H1 (cell line): ENCODE measurements at regions not wholly inside any gene's neighbourhood (a gene's known extent, or its start where the extent isn't known, plus 50 kb on each side); places are given as distances from the start of the nearest gene placed in this dataset.
A peak's percentile ranks its signal among the peaks of the same experiment; 100 is the strongest.

Experiments
- CTCF ChIA-PET: fragments of 300-600 bp; sonication (Branson Sonifier 250); formaldehyde crosslinking; loops from one replicate; lab custom pipeline; 2021; ENCODE audit not compliant: partially characterized antibody; lab: Charles Lee
- POLR2A ChIA-PET: fragments of 300-600 bp; sonication (Branson Sonifier 250); formaldehyde crosslinking; loops from one replicate; lab custom pipeline; 2021; ENCODE audit warnings: inconsistent platforms; ENCODE audit not compliant: partially characterized antibody; lab: Charles Lee
- DNase-seq, 2 experiments: peaks; one replicate each; pipeline versions ENCODE4 v3.0.0 to v3.0.0-alpha.2; 2010 to 2022; ENCODE audit warnings: low spot score in 2 of 2, low read depth in 1 of 2, mixed read lengths in 1 of 2
- FAIRE-seq: peaks from 2 replicates; lab custom pipeline; 2011; peaks lifted over from hg19 to GRCh38; lab: Jason Lieb, UNC
- H2AFZ ChIP-seq: 2 replicates; pipeline ENCODE4 v1.8.1; 2012; ENCODE audit warnings: low read length, inconsistent platforms
- H2AK5ac ChIP-seq: 2 replicates; pipeline ENCODE4 v1.6.1; 2013; ENCODE audit warnings: low read depth, low read length
- H2BK120ac ChIP-seq: replicated peaks from 2 replicates; pipeline ENCODE3; 2013; ENCODE audit warnings: low read depth, low read length, inconsistent platforms
- H2BK12ac ChIP-seq: 2 replicates; pipeline ENCODE4 v1.6.1; 2013; ENCODE audit warnings: low read depth, low read length
- H2BK15ac ChIP-seq: 2 replicates; pipeline ENCODE4 v1.6.1; 2013; ENCODE audit warnings: low read length
- H2BK20ac ChIP-seq: 2 replicates; pipeline ENCODE4 v1.6.1; 2013; ENCODE audit warnings: low read length
- H2BK5ac ChIP-seq: 2 replicates; pipeline ENCODE4 v1.6.1; 2013; ENCODE audit warnings: low read depth, low read length
- H3K14ac ChIP-seq: 2 replicates; pipeline ENCODE4 v1.6.1; 2013; ENCODE audit warnings: inconsistent platforms; ENCODE audit not compliant: insufficient read length
- H3K18ac ChIP-seq: 2 replicates; pipeline ENCODE4 v1.6.1; 2013; ENCODE audit warnings: low read length; ENCODE audit errors: extremely low read depth
- H3K23ac ChIP-seq: 2 replicates; pipeline ENCODE4 v1.6.1; 2013; ENCODE audit warnings: inconsistent platforms; ENCODE audit not compliant: insufficient read length
- H3K23me2 ChIP-seq: 2 replicates; pipeline ENCODE4 v1.6.1; 2013; ENCODE audit warnings: low read depth, low read length
- H3K27ac ChIP-seq: 2 replicates; pipeline ENCODE4 v1.6.1; 2011; ENCODE audit warnings: low read depth, low read length, inconsistent platforms
- H3K27me3 ChIP-seq, 4 experiments: replicated peaks in 1 of 4; 1 replicate in 1 of 4; 2 replicates in 3 of 4; pipeline versions ENCODE4 v1.6.1 to v1.8.1; 2011 to 2013; ENCODE audit warnings: low read length in 3 of 4, mild to moderate bottlenecking in 3 of 4, inconsistent platforms in 2 of 4, mixed read lengths in 2 of 4, moderate library complexity in 1 of 4; ENCODE audit not compliant: control insufficient read depth in 3 of 4, insufficient read depth in 3 of 4; ENCODE audit errors: extremely low read depth in 1 of 4
- H3K36me3 ChIP-seq, 4 experiments: 2 replicates each; pipeline versions ENCODE4 v1.6.1 to v1.8.1; 2011 to 2013; ENCODE audit warnings: mild to moderate bottlenecking in 4 of 4, low read length in 3 of 4, moderate library complexity in 2 of 4, control low read depth in 1 of 4, inconsistent platforms in 1 of 4; ENCODE audit not compliant: insufficient read depth in 4 of 4, control insufficient read depth in 2 of 4
- H3K4ac ChIP-seq: replicated peaks from 2 replicates; pipeline ENCODE3; 2013; ENCODE audit warnings: low read length, low read depth, mixed read lengths, inconsistent platforms; ENCODE audit not compliant: insufficient read length
- H3K4me1 ChIP-seq, 4 experiments: replicated peaks in 1 of 4; 1 replicate in 1 of 4; 2 replicates in 3 of 4; pipeline versions ENCODE4 v1.6.1 to v1.8.1; 2011 to 2013; ENCODE audit warnings: low read length in 3 of 4, inconsistent platforms in 2 of 4, mixed read lengths in 1 of 4; ENCODE audit not compliant: insufficient read depth in 4 of 4, control insufficient read depth in 3 of 4
- H3K4me2 ChIP-seq, 2 experiments: 2 replicates each; pipeline versions ENCODE4 v1.6.1 to v1.8.1; 2011 to 2013; ENCODE audit warnings: low read depth in 2 of 2, low read length in 2 of 2, control low read depth in 1 of 2, inconsistent platforms in 1 of 2, mild to moderate bottlenecking in 1 of 2; ENCODE audit not compliant: insufficient read depth in 1 of 2
- H3K4me3 ChIP-seq, 4 experiments: fragments of 200-600, 300-600 bp in 1 of 4; sonication (generic), shearing (Covaris generic), sonication (Bioruptor Twin) in 1 of 4; 2 replicates each; pipeline versions ENCODE4 v1.5.1 to v1.8.1; 2011 to 2016; ENCODE audit warnings: low read length in 4 of 4, low read depth in 3 of 4, control low read depth in 2 of 4, inconsistent platforms in 2 of 4, mild to moderate bottlenecking in 2 of 4, mixed read lengths in 1 of 4, moderate library complexity in 1 of 4; ENCODE audit not compliant: insufficient read depth in 2 of 4; ENCODE audit errors: extremely low read depth in 1 of 4
- H3K56ac ChIP-seq: replicated peaks from 2 replicates; pipeline ENCODE3; 2013; ENCODE audit warnings: low read depth, mild to moderate bottlenecking, mixed read lengths, low read length, inconsistent platforms; ENCODE audit not compliant: insufficient read length
- H3K79me1 ChIP-seq: 2 replicates; pipeline ENCODE4 v1.6.1; 2013; ENCODE audit warnings: low read depth, low read length, control low read depth
- H3K79me2 ChIP-seq, 2 experiments: 2 replicates each; pipeline versions ENCODE4 v1.6.1 to v1.8.1; 2012 to 2013; ENCODE audit warnings: low read length in 2 of 2, mild to moderate bottlenecking in 2 of 2, inconsistent platforms in 1 of 2; ENCODE audit not compliant: insufficient read depth in 2 of 2, control insufficient read depth in 1 of 2
- H3K9ac ChIP-seq, 4 experiments: replicated peaks in 1 of 4; 1 replicate in 1 of 4; 2 replicates in 3 of 4; pipeline versions ENCODE4 v1.6.1 to v1.8.1; 2011 to 2013; ENCODE audit warnings: low read depth in 3 of 4, low read length in 3 of 4, control low read depth in 2 of 4, mild to moderate bottlenecking in 2 of 4, moderate library complexity in 2 of 4, inconsistent platforms in 1 of 4; ENCODE audit errors: extremely low read depth in 1 of 4
- H3K9me3 ChIP-seq, 2 experiments: 2 replicates each; pipeline versions ENCODE4 v1.6.1 to v1.8.1; 2012 to 2013; ENCODE audit warnings: mild to moderate bottlenecking in 2 of 2, moderate library complexity in 2 of 2, control low read depth in 1 of 2, inconsistent platforms in 1 of 2, low read depth in 1 of 2, low read length in 1 of 2, mixed read lengths in 1 of 2; ENCODE audit not compliant: insufficient read depth in 2 of 2
- H4K20me1 ChIP-seq, 2 experiments: replicated peaks in 1 of 2; 2 replicates each; pipeline versions ENCODE3 to v1.8.1; 2011 to 2013; ENCODE audit warnings: inconsistent platforms in 2 of 2, low read length in 2 of 2, mild to moderate bottlenecking in 1 of 2; ENCODE audit not compliant: insufficient read depth in 2 of 2, control insufficient read depth in 1 of 2
- H4K5ac ChIP-seq: 2 replicates; pipeline ENCODE4 v1.6.1; 2013; ENCODE audit warnings: low read length, low read depth, mixed read lengths, inconsistent platforms; ENCODE audit not compliant: insufficient read length
- H4K8ac ChIP-seq: 2 replicates; pipeline ENCODE4 v1.8.0; 2013; ENCODE audit warnings: mild to moderate bottlenecking, moderate library complexity, low read length, inconsistent platforms; ENCODE audit not compliant: insufficient read depth; ENCODE audit errors: extremely low read depth
- H4K91ac ChIP-seq: replicated peaks from 2 replicates; pipeline ENCODE3; 2013; ENCODE audit warnings: low read length, mixed read lengths, inconsistent platforms; ENCODE audit not compliant: insufficient read length
- CBX5 ChIP-seq: fragments of 300-800, 300-1000 bp; sonication (generic); IDR thresholded peaks from 2 replicates; pipeline ENCODE4 v1.7.1; 2016; ENCODE audit warnings: antibody characterized with exemption, low read length, low read depth
- CTBP2 ChIP-seq: IDR thresholded peaks from 2 replicates; pipeline ENCODE4 v1.7.0; 2011; ENCODE audit warnings: borderline replicate concordance, mild to moderate bottlenecking, moderate library complexity, mixed read lengths, low read length; ENCODE audit not compliant: insufficient read depth, insufficient read length
- KDM1A ChIP-seq: fragments of 200-600, 300-600 bp; sonication (generic); IDR thresholded peaks from 2 replicates; pipeline ENCODE4 v1.7.1; 2016; ENCODE audit warnings: mild to moderate bottlenecking, low read length, borderline replicate concordance
- PHF8 ChIP-seq: fragments of 200-600 bp; sonication (generic); conservative IDR thresholded peaks from 2 replicates; pipeline ENCODE4 v1.7.1; 2012; ENCODE audit warnings: low read depth, mild to moderate bottlenecking, inconsistent platforms, low read length, moderate library complexity
- POLR2AphosphoS5 ChIP-seq: IDR thresholded peaks from 2 replicates; pipeline ENCODE4 v1.6.1; 2011; ENCODE audit warnings: low read depth, low read length
- RNF2 ChIP-seq: fragments of 200-900, 300-1000 bp; sonication (generic); IDR thresholded peaks from 2 replicates; pipeline ENCODE4 v1.7.1; 2016; ENCODE audit warnings: borderline replicate concordance, low read depth, mild to moderate bottlenecking, antibody characterized with exemption, low read length; ENCODE audit not compliant: poor library complexity, severe bottlenecking; ENCODE audit errors: missing control alignments
- TAF7 ChIP-seq: optimal IDR thresholded peaks from 2 replicates; pipeline ENCODE3; 2011; ENCODE audit warnings: low read depth, mild to moderate bottlenecking, inconsistent platforms, low read length, moderate library complexity, borderline replicate concordance
- WGBS, 2 experiments: shearing (Covaris generic) in 1 of 2; methylation state at CpG; one replicate each; pipeline versions ENCODE4 v1.1.6 to v1.1.7; 2013 to 2015; ENCODE audit warnings: low lambda C conversion rate in 2 of 2, mixed read lengths in 2 of 2, inconsistent platforms in 1 of 2, low coverage in 1 of 2, missing lambda C conversion rate in 1 of 2; ENCODE audit not compliant: insufficient replicate concordance in 2 of 2, insufficient coverage in 1 of 2, insufficient read length in 1 of 2; ENCODE audit errors: extremely low coverage in 1 of 2, missing lambda C conversion rate in 1 of 2; 5-methylcytosine and 5-hydroxymethylcytosine counted together
- TF ChIP-seq, protein P1 (sequence below): IDR thresholded peaks from 2 replicates; pipeline ENCODE4 v1.6.1; 2012; ENCODE audit warnings: low read length, inconsistent platforms

DNA sequence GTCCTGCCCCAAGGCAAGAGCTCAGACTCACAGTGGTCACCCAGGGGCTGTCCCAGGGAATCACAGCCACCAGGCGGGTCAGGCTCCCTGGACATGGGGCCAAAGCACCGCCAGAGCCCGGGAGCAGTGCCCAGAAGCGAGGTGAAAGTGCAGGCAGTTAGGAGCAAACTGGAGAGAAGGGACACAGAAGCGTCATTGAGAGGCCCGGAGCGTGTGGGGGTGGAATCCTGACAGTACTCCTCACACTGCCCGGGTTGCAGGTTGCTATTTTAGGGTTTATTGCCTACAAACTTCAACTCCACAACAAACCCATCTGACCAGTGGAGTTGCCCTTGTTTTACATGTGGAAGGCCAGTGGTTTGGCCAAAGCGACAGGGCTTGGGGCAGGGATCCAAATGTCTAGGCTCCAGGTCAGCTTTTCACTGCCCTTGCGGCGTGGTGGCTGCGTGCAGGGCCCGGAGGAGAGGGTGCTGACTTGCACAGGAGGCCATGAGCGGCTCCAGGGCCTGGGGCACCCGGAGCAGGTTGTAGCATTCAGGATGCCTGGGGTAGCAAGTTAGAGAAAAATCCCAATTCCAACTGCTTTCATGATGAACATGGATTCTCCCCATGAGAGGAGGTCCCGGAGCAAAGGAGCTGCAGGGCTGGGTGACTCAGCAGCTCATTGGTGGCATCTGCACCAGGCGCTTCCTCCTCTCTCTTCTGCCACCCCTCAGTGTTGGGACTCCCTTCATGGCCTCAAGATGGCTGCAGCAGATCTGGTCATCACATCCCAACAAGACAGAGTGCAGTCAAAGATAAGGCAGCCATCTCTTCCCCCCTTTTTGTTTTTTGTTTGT, 112.3 kb upstream of the NCOR2 start:
- H3K56ac ChIP-seq, result no peak overlapping the region
- H2BK120ac ChIP-seq, result no peak overlapping the region
- peaks cover 0 to 3% (median 2%) of the 10 kb centered on the region in 4 experiments; a peak in 3 of 7 replicates for H3K4me1 ChIP-seq
- no peak overlapping the region for H4K91ac ChIP-seq
- no peaks in the 10 kb centered on the region; the same call in 1 of the 2 replicates for H3K79me1 ChIP-seq
- no peak overlapping the region for H3K14ac ChIP-seq
- H3K23me2 ChIP-seq, result peaks cover 6% of the 10 kb centered on the region; the same call in 1 of the 2 replicates
- H3K79me2 ChIP-seq, result no peaks in the 10 kb centered on the region
- no peaks in the 10 kb centered on the region; a peak in 1 of 7 replicates for H3K27me3 ChIP-seq
- no peak overlapping the region for H3K4me2 ChIP-seq
- no peak overlapping the region for H2BK20ac ChIP-seq
- FAIRE-seq (no peak), DNase-seq (no peak)
- CTCF ChIA-PET, result interaction anchor here (0.6 to 3.7 kb wide), 10 partner anchors 18 to 253 kb away, joined by 3 to 18 read pairs (median 4); no protein-coding TSS in a partner anchor
- H3K4ac ChIP-seq, result no peak overlapping the region
- POLR2A ChIA-PET, result interaction anchor here (1.0 kb wide), 1 partner anchor 17 kb away, joined by 3 read pairs; no protein-coding TSS in a partner anchor
- H2BK15ac ChIP-seq, result no peak overlapping the region
- H3K18ac ChIP-seq, result 0 out of 2 replicates have a peak overlapping the region, but pooled peaks have one; percentile 4
- H4K20me1 ChIP-seq, result peaks cover 0 to 4% of the 10 kb centered on the region in 2 experiments
- H3K4me3 ChIP-seq, result no peak overlapping the region
- H3K36me3 ChIP-seq, result no peaks in the 10 kb centered on the region
- no peak overlapping the region; the same call in 1 of the 2 replicates for H4K8ac ChIP-seq
- H4K5ac ChIP-seq, result no peak overlapping the region
- H2AFZ ChIP-seq, result peak overlapping the region; percentile 46; the same call in 1 of the 2 replicates
- H3K23ac ChIP-seq, result no peak overlapping the region
- no peak overlapping the region for H2BK5ac ChIP-seq
- H3K9me3 ChIP-seq, result no peaks in the 10 kb centered on the region; a peak in 1 of 4 replicates
- H3K27ac ChIP-seq, result no peak overlapping the region
- H2AK5ac ChIP-seq, result no peak overlapping the region
- H3K9ac ChIP-seq, result no peak overlapping the region
- WGBS, 2 experiments, result 90% methylated on average over 17 of the region's 17 CpGs; no CpG with 5 or more reads in 1 of the 2 experiments
- no peak overlapping the region for H2BK12ac ChIP-seq
- no peak for TF ChIP-seq POLR2AphosphoS5
- TF ChIP-seq KDM1A, result no peak
- no peak for TF ChIP-seq CTBP2
- TF ChIP-seq CBX5, result no peak
- TF ChIP-seq RNF2, result no peak
- no peak for TF ChIP-seq PHF8
- TF ChIP-seq, protein P1, sequence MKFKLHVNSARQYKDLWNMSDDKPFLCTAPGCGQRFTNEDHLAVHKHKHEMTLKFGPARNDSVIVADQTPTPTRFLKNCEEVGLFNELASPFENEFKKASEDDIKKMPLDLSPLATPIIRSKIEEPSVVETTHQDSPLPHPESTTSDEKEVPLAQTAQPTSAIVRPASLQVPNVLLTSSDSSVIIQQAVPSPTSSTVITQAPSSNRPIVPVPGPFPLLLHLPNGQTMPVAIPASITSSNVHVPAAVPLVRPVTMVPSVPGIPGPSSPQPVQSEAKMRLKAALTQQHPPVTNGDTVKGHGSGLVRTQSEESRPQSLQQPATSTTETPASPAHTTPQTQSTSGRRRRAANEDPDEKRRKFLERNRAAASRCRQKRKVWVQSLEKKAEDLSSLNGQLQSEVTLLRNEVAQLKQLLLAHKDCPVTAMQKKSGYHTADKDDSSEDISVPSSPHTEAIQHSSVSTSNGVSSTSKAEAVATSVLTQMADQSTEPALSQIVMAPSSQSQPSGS, result no peak
- TF ChIP-seq TAF7, result no peak
